ENCODE measurements at regions not wholly inside any gene's neighbourhood (a gene's known extent, or its start where the extent isn't known, plus 50 kb on each side); places are given as distances from the start of the nearest gene placed in this dataset.
"Not testable (repeated sequence)": the region's sequence is repeated elsewhere in the genome, so short reads cannot be mapped to it uniquely, and the experiment has no call there.

DNA sequence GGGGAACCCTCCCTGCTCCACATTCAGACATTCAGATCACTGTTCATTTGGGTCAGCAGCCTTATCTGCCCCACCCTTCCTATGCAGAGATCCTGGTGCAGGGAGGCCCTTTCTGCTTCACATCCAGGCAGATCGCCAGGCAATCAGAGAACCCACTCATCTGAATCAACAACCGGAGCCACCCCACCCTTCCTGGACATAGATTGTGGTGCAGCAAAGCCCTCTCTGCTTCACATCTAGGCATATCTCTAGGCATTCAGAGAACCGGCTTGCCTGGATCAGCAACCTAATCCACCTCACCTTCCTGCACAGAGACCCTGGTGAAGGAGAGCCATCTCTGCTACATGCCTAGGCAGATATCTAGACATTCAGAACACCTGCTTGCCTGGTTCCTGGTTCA is 184.5 kb upstream of the CNTNAP5 start:
- no peaks in the 10 kb centered on the region for H3F3A ChIP-seq (ENCODE audit: insufficient read depth, low read length)
- no peak for DNase-seq
- no peaks in the 10 kb centered on the region for H3K9me3 ChIP-seq (replicated peaks; ENCODE audit: insufficient read depth, low read length)
- no peaks in the 10 kb centered on the region for H3K27me3 ChIP-seq (replicated peaks; ENCODE audit: insufficient read depth, low read length)
- no peak overlapping the region for H3K4me3 ChIP-seq (ENCODE audit: low read length)
- no peaks in the 10 kb centered on the region for H3K79me2 ChIP-seq (ENCODE audit: low read length)
- TF ChIP-seq EZH2 (optimal IDR thresholded peaks at IDR 0.05; ENCODE audit: low read depth, low read length) (no peak), EZH2phosphoT487 (IDR thresholded peaks at IDR 0.05; ENCODE audit: low read length) (no peak)
- TF ChIP-seq, protein P1, sequence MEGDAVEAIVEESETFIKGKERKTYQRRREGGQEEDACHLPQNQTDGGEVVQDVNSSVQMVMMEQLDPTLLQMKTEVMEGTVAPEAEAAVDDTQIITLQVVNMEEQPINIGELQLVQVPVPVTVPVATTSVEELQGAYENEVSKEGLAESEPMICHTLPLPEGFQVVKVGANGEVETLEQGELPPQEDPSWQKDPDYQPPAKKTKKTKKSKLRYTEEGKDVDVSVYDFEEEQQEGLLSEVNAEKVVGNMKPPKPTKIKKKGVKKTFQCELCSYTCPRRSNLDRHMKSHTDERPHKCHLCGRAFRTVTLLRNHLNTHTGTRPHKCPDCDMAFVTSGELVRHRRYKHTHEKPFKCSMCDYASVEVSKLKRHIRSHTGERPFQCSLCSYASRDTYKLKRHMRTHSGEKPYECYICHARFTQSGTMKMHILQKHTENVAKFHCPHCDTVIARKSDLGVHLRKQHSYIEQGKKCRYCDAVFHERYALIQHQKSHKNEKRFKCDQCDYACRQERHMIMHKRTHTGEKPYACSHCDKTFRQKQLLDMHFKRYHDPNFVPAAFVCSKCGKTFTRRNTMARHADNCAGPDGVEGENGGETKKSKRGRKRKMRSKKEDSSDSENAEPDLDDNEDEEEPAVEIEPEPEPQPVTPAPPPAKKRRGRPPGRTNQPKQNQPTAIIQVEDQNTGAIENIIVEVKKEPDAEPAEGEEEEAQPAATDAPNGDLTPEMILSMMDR (IDR thresholded peaks at IDR 0.05; ENCODE audit: low read length) = no peak
- no peaks in the 10 kb centered on the region for H3K9me2 ChIP-seq (replicated peaks; ENCODE audit: insufficient read depth, low read length)
- no peak overlapping the region for H3K9ac ChIP-seq (ENCODE audit: low read length)
- no peak overlapping the region for H2AFZ ChIP-seq (ENCODE audit: low read length)
- H3K4me1 ChIP-seq (ENCODE audit: low read length) = no peaks in the 10 kb centered on the region
- no peaks in the 10 kb centered on the region for H3K36me3 ChIP-seq (replicated peaks; ENCODE audit: insufficient read depth, low read length)
- no peaks in the 10 kb centered on the region for H4K20me1 ChIP-seq (ENCODE audit: insufficient read depth, low read length)
- no peak overlapping the region for H3K4me2 ChIP-seq (ENCODE audit: low read depth, low read length)
- H3K27ac ChIP-seq (ENCODE audit: low read length) = no peak overlapping the region

DNA sequence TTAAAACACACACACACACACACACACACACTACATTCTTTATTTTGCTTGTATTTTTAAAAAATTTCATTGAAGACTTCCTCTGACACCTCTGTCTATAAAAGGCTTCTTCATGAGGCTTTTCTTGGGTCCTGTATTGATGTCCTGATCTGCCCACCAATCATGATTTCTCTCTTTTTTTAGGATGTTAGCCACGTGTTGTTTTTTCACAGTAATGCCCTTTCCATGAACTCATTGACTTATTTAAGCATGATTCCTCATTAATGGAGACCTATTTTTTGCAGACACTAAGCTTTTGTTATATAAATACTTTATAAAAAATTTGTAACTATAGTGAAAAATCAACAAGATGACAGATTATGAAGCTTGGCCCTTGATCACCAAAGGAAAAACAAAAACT is 173.8 kb upstream of the CNTNAP5 start:
- Histone ChIP-seq H3K9me2 (replicated peaks; ENCODE audit: insufficient read depth, low read length) (no peaks in the 10 kb centered on the region), H2AFZ (ENCODE audit: low read length) (no peak overlapping the region), H3K4me1 (ENCODE audit: low read length) (no peaks in the 10 kb centered on the region), H3K4me2 (ENCODE audit: low read depth, low read length) (no peak overlapping the region), H3K9ac (ENCODE audit: low read length) (no peak overlapping the region), H3K4me3 (ENCODE audit: low read length) (no peak overlapping the region), H3K27ac (ENCODE audit: low read length) (no peak overlapping the region), H3F3A (ENCODE audit: insufficient read depth, low read length) (no peaks in the 10 kb centered on the region), H4K20me1 (ENCODE audit: insufficient read depth, low read length) (no peaks in the 10 kb centered on the region), H3K36me3 (replicated peaks; ENCODE audit: insufficient read depth, low read length) (no peaks in the 10 kb centered on the region), H3K27me3 (replicated peaks; ENCODE audit: insufficient read depth, low read length) (no peaks in the 10 kb centered on the region), H3K9me3 (replicated peaks; ENCODE audit: insufficient read depth, low read length) (no peaks in the 10 kb centered on the region), H3K79me2 (ENCODE audit: low read length) (no peaks in the 10 kb centered on the region)
- TF ChIP-seq, protein P1 (IDR thresholded peaks at IDR 0.05; ENCODE audit: low read length) = no peak
- TF ChIP-seq EZH2phosphoT487 (IDR thresholded peaks at IDR 0.05; ENCODE audit: low read length) = no peak
- TF ChIP-seq EZH2 (optimal IDR thresholded peaks at IDR 0.05; ENCODE audit: low read depth, low read length) = no peak
- DNase-seq = no peak

DNA sequence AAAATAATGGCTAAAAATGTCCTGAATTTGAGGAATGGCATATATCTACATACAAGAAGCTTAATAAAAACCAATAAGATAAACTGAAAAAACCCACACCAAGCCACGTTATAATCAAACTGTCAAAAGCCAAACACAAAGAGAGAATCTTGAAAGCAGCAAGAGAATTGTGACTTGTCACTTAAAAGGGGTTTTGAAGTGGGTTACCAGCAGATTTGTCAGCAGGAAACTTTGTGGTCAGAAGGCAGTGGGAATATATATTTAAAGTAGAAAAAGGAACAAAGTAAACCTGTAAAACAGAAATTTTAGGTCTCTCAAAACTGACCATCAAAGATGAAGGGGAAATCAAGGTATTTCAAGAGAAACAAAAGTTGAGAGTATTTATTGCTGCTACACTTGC is 171.9 kb upstream of the CNTNAP5 start:
- Histone ChIP-seq H3K4me1 (ENCODE audit: low read length) (no peaks in the 10 kb centered on the region), H3K79me2 (ENCODE audit: low read length) (no peaks in the 10 kb centered on the region), H3K27me3 (replicated peaks; ENCODE audit: insufficient read depth, low read length) (no peaks in the 10 kb centered on the region), H3F3A (ENCODE audit: insufficient read depth, low read length) (no peaks in the 10 kb centered on the region), H3K9me2 (replicated peaks; ENCODE audit: insufficient read depth, low read length) (no peaks in the 10 kb centered on the region), H3K27ac (ENCODE audit: low read length) (no peak overlapping the region), H3K9ac (ENCODE audit: low read length) (no peak overlapping the region), H3K4me3 (ENCODE audit: low read length) (no peak overlapping the region), H4K20me1 (ENCODE audit: insufficient read depth, low read length) (no peaks in the 10 kb centered on the region), H3K4me2 (ENCODE audit: low read depth, low read length) (no peak overlapping the region), H3K9me3 (replicated peaks; ENCODE audit: insufficient read depth, low read length) (no peaks in the 10 kb centered on the region), H3K36me3 (replicated peaks; ENCODE audit: insufficient read depth, low read length) (no peaks in the 10 kb centered on the region), H2AFZ (ENCODE audit: low read length) (no peak overlapping the region)
- DNase-seq = no peak
- no peak for TF ChIP-seq EZH2phosphoT487 (IDR thresholded peaks at IDR 0.05; ENCODE audit: low read length)
- TF ChIP-seq EZH2 (optimal IDR thresholded peaks at IDR 0.05; ENCODE audit: low read depth, low read length) = no peak
- TF ChIP-seq, protein P1 (IDR thresholded peaks at IDR 0.05; ENCODE audit: low read length) = no peak

DNA sequence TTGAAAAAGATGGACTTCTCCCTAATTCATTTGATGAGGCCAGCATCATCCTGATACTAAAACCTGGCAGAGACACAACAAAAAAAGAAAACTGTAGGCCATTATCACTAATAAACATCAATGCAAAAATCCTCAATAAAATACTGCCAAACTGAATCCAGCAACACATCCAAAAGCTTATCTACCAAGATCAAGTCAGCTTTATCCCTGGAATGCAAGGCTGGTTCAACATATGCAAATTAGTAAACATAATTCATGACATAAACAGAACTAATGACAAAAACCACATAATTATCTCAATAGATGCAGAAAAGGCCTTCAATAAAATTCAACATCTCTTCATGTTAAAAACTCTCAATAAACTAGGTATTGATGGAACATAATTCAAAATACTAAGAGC is 166.1 kb upstream of the CNTNAP5 start:
- not testable (repeated sequence) for H3K4me2 ChIP-seq (ENCODE audit: low read depth, low read length); H3K4me3 ChIP-seq (ENCODE audit: low read length); H4K20me1 ChIP-seq (ENCODE audit: insufficient read depth, low read length)

More for the DNA sequence above, 166.1 kb upstream of the CNTNAP5 start:
- H3K9me2 ChIP-seq (replicated peaks; ENCODE audit: insufficient read depth, low read length); H3F3A ChIP-seq (ENCODE audit: insufficient read depth, low read length); DNase-seq; H3K4me1 ChIP-seq (ENCODE audit: low read length); H3K9me3 ChIP-seq (replicated peaks; ENCODE audit: insufficient read depth, low read length); H2AFZ ChIP-seq (ENCODE audit: low read length); H3K79me2 ChIP-seq (ENCODE audit: low read length); H3K36me3 ChIP-seq (replicated peaks; ENCODE audit: insufficient read depth, low read length); H3K27ac ChIP-seq (ENCODE audit: low read length); H3K9ac ChIP-seq (ENCODE audit: low read length); H3K27me3 ChIP-seq (replicated peaks; ENCODE audit: insufficient read depth, low read length): not testable (repeated sequence)
